GM19023 (cell line): ENCODE measurements at regions not wholly inside any gene's neighbourhood (a gene's known extent, or its start where the extent isn't known, plus 50 kb on each side); places are given as distances from the start of the nearest gene placed in this dataset.

Experiments used
- ATAC-seq: cut with Tn5 transposase; IDR thresholded peaks from one replicate; pipeline ENCODE4 v1.9.1; 2021; ENCODE audit warnings: mild to moderate bottlenecking, moderate library complexity; ENCODE audit not compliant: unreplicated experiment

DNA sequence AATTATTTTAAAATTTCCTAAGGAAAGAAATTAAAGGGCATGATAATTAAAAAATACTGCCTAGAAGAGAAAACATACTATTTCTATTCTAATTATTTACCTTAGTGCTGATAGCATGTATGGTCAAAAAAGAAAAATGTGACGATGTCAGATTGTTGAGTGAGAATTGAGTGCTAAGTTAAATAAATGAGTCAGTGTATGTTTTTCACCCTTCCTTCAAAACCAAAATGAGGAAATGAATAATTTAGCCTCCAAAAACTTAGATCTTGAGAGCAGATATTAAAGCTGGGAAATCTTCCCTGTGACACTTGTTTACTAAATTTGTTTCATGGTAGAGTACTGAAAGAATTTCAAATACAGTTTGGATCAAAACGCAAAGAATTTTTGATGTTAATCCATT is 58.6 kb upstream of the NYAP2 start:
- no peak for ATAC-seq

- ATAC-seq, result no peak
Measured at GRCh38 chr2:225337183-225337582, 62.3 kb upstream of the NYAP2 start.

DNA sequence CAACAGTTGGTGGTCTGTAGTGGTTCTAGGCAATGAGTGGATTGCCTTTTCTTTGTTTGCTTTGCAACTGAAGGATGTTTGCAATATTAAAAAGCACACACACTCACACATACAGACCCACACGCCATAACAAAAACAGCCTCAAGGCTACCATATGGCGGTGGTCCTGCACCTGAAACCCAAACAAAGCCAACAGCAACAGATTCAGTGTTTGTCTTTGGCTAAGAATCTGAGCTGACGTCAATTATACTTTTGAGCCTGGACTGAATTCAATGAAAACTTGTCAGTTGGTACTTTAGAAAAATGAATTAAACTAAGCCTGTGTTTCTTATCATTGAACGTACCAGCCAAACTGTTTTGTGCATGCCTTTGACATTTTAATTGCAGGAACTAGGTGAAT is 65.0 kb upstream of the NYAP2 start:
- ATAC-seq, result no peak

DNA sequence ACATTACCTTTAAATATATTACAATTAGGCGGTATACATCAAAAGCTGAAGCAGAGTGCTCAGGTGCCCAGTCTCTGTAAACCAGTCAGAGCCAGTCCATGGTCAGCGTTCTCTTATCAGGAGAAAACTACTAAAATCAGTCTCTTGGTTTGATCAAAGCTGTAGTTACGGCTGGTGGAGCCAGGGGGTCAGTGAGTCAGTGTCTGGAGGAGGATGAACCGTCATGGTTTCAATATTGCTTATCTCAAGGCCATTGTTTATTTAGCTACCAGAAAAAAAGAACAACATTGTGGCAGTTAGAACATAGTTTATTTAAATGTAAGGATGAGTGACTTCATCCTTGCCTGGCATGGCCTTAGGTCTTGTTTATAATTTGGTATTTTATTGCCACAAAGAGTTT is 71.3 kb upstream of the NYAP2 start:
- no peak for ATAC-seq

DNA sequence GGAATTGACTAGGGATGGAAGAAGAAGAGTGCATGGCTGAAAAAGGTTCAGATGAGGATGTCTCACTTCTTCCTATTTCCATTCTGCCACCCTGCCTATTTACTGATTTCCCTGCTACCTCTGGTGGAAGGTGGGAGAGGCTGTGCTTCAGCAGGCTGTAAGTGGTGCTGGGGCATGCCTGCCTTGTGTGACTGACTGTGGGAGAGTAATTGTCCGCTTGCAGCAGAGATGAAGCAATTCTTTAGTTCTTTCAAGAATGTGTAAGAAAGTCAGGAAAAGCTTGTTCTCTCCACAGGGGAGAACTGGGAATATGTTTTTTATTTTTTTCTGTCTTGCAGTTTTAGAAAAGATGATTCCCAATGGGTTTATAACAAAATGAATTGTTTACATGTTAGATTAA is 72.5 kb upstream of the NYAP2 start:
- ATAC-seq, result no peak

- ATAC-seq, result no peak
Measured at GRCh38 chr2:225319872-225320271, 79.6 kb upstream of the NYAP2 start.

DNA sequence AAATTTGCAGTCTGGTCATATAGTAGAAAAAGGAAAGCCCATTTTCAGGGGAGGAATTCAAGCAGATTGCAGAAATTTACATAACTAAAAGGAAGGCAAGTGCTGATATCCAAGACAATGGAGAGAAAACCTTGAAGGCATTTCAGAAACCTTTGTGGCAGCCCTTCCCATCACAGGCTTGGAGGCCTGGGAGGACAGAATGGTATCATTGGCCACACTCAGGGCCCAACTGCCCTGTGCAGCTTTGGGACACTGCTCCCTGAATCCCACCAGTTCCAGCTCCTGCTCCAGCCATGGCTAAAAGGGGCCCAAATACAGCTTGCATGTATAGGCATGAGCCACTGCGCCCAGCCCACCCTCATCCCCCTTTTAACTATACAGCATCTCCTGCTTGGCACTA is 81.1 kb upstream of the NYAP2 start:
- ATAC-seq, result no peak

- no peak for ATAC-seq
Measured at GRCh38 chr2:225317186-225317585, 82.3 kb upstream of the NYAP2 start.

- ATAC-seq, result no peak
Measured at GRCh38 chr2:225310745-225311144, 88.8 kb upstream of the NYAP2 start.

- no peak for ATAC-seq
Measured at GRCh38 chr2:225309516-225309915, 90.0 kb upstream of the NYAP2 start.

DNA sequence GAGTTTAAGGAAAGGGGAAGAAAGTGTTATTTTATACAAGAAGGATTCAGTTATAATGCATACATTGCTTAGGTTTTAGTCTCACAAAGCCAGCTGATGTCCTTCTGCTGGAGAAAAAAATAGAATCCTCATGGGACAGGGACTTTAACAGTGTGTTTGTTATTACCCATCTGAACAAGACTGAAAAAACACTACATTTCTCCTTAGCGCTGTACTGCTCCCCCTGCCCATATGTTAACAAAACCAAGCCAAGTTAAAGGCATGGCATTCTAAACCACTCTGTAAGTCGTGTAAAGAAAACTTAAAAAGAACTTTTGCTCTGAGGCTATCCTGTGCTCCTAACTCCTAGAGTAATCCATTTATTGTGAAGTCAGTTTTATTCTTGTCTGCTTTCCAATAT is 102.6 kb upstream of the NYAP2 start:
- ATAC-seq, result no peak

DNA sequence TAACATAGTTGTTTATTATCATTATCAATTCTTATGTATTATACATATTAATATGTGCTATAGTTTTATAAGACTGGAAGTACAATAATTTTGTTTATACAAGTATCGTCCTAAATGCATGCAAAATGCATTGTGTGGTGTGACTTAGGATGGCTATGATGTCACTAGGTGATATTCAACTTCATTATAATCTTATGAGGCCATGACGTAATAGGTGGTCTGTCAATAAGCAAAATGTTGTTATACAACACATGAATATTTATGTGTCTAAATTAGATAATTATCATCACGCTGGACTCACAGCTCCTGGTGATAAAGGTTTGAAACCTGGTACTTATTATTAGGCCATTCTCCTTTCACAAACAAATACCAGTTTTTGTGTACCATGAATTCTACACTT is 104.4 kb upstream of the NYAP2 start:
- ATAC-seq, result no peak

GRCh38 chr2:225293638-225294037 is 105.9 kb upstream of the NYAP2 start:
- no peak for ATAC-seq

GRCh38 chr2:225290757-225291400 is 108.6 kb upstream of the NYAP2 start:
- no peak for ATAC-seq

DNA sequence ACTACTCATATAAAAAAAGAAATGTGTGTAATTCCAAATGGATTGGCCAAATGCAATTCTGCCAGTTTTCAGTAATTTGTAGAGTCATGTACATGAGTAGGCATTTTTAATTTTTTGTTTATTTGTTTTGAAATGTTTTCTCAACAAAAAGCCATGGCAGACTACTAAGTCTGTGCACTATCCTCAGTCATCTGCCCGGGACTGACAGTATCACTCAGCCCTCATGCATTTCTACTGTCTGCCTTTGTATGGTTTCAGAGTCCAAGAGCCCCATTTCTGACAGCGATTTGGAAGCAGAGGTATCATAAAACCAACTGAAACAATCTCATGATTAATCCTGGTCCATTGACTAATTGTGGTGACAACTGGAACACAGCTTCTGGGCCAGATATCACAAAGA is 109.9 kb upstream of the NYAP2 start:
- no peak for ATAC-seq

DNA sequence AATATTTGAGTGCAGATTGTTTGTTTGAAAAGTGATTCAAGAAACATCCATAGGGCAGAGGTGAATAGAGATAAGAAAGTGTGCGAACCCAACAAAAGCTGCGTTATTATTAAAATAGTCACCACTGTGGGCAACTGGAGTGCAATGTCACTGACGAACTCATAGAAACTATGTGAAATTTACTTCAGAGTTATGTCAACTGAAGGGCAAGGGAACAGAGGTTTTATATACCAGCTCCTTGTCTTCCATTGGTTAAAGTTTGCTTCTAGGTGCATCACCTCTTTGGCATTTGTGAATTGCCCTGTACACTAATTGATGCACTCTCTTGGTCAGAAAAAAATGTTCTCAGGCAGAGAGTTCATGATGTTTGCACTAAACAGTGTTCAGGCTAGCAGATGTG is 110.5 kb upstream of the NYAP2 start:
- ATAC-seq, result no peak

DNA sequence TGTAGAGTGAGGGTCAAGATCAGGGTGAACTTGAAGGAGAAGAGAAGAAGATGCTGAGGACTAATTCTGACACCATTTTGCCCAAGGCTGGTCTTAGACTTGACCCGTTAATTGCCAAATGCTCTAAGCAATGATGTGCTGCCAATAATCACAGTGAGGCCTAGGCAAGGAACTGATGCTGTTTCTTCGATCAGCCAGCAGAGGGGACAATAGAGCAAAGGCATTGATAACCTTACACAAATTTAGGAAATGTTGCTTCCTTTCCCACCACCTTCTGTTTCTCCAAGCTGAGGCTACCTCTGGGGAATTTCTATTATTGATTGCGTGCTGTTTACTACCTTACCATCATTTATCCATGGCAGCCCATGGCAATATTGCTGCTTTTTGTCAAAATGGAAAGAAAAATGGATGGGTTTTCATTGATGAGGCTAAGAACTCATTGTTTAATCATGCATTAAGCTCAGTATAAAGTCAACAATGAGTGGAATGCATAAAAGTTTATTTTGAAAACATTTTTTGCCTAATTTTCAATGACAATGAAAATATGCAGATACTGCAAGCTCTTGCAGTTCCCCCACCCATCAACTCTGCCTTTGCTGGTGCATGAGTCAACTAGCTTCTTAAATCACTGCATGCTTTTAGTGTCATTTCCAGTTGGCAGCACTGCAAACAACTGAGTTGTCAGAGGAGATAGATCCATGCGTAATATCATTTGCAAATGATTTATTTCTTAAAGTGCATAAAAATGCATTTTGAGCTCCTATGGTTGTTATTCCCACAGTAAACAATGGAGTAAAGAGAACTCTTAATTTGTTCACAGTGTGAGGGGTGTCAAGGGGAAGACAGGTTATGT is 116.4 kb upstream of the NYAP2 start:
- peak; percentile 85 for ATAC-seq

DNA sequence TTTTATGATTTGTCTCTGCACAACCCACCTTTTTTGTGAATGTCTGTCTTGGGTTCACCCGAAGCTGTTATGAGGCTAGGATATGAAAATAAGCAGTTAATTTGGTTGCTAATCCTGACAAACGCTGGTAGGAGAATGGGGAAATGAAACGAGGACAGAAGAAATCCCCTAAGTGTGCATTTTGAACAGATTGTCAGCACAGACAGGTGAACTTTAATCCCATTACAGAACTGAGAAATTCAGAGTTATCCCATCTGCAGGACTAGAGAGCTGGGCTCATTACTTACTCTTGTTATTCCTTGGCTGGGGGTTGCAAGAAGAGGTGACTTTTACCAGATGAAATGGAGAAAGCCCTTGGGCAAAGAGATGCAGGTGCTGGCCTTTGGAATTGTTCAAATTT is 123.3 kb upstream of the NYAP2 start:
- ATAC-seq, result peak; percentile 76

DNA sequence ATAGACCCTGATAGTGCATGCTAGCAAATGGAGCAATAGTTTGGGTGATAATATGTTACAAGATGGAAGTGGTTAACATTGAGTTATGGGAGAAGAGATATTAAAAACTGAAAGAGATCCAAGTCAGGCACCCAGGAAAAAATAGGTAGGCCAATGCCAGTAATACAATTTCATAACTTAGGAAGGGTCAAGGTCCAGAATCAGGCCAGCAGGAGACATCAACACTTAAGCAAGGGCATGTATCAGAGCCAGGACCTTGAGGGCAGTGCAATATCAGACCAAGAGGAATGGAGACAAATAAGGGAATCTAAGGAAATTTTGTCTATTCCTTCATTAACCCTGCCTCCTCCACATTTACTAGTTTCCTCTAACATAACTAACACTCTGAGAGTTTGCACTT is 124.1 kb upstream of the NYAP2 start:
- ATAC-seq, result no peak

- ATAC-seq, result no peak
Measured at GRCh38 chr2:225274751-225275150, 124.8 kb upstream of the NYAP2 start.

- no peak for ATAC-seq
Measured at GRCh38 chr2:225272173-225272572, 127.3 kb upstream of the NYAP2 start.

DNA sequence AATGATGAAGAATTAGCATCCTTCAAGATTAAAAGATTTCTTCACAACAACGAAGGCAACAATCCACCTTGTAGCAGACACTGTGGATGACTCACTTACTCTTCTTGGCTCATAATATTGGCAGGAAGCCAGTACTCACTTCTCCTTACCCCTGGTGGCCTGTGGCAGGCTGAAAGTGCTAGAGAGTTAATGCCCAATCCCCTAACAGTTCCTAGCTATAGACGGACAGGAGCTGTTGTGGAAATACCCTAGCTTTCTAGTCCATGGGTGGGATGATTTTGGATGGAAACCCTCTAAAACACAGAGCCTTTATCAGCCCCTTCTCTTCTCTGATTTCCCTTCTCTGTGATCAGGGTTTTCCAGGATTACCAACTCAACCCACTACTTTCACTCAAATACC is 128.6 kb upstream of the NYAP2 start:
- peak; percentile 100 for ATAC-seq

GRCh38 chr2:225270053-225270452 is 129.5 kb upstream of the NYAP2 start:
- ATAC-seq, result no peak
